ENCODE measurements at regions not wholly inside any gene's neighbourhood (a gene's known extent, or its start where the extent isn't known, plus 50 kb on each side); places are given as distances from the start of the nearest gene placed in this dataset.

DNA sequence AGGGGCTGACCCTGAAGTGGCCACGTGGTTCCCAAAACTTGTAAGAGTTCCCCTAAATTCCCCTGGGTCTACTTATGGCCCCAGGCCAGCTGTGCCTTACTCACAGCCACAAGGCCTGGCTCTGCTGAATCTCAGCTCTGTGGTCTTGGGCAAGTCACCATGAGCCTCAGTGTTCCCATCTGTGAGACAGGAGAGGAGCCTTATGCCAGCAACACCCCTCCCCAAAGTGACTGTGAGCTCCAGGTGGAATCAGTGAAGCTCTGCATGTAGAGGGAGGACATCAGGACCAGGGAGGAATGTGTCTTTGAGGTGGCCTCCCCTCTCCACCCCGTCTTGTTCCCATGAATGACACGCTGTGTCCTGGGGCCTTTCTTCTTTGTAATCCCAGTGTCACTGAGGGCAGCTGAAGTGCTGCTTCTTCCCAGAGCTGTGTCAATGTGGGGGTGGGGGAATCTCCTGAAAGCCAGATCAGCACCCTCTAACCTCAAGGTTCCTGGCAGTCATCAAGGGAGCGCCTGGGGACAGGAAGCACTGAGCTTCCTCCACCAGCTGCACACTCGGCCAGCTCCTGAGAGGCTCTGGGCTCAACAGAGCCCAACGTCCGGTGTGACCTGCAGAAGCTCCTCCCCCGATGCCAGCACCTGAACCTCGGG is 258.9 kb downstream of the UACA start:
- DNase-seq: peak; percentile 51 to 76

DNA sequence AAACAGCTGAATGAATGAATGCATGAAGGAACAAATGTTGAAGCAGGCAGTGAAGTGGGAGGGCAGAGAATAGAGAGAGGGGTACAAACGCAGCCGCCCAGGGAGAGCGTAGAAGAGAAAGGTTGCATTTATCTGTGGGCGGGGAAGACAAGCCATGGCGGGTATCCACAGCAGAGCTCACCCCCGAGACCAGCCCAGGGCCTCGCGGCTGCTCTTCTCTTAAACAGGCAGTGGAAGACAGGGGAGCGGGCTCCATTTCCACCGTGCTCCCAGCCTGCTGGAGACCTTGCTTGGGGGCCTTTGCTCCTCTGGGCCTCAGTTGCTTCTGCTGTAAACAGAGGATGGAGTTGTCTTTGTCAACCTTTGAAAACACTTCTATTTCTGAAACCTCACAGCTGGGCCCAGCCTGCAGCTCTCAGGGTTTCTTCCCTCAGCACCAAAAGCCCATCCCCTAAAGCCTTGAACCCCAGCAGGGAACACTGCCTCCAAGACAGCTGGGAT is 259.5 kb downstream of the UACA start:
- no peak for DNase-seq

DNA sequence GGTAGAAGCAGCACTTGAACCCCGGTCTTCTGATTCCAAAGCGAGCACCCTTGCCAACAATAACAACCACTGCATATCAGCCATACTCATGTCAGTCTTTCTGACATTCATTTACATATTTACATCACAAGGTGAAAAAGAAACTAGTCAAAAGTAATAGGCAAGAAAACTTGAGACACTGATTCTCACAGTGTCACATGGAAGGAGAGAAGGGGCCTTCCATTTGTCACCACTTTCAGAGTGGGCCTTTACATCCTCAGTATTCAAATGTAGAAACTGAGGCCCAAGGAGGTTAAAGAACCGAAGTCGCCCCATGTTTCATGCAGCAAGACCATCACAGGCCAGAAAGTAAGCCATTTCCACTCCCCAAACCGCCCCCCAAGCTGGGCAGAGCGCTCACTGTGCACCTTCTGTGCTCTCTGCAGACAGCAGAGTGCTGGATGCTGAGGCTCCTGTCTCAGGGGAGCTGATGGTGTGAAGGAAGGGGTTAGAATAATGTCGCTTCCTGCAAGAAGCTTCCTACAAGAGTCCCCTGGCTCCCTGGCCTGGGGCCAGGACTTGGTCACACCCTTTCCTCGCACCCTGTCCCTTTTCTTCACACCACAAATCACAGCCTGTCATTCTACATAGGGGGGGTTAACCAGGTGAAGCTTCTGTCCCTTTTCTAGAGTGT is 260.1 kb downstream of the UACA start:
- DNase-seq: no peak

DNA sequence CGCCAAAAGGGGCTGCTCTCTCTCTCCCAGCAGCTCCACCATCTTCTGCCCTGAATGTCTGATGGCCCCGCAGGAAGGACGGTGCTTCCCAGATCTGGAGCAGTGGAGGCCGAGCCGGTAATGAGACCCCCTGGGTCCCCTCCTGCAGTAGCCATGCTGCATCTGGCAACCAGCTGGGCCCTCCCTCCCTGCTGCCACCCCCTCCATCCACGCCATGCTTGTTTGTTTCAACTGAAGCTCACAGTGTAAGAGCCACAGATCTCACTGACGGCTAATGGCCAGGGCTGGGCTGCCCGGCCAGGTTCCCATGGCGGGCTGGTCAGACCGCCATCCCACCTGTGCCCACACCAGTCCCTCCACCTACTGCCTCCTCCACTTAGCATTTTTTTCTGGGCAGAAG is 260.8 kb downstream of the UACA start:
- no peak for DNase-seq

DNA sequence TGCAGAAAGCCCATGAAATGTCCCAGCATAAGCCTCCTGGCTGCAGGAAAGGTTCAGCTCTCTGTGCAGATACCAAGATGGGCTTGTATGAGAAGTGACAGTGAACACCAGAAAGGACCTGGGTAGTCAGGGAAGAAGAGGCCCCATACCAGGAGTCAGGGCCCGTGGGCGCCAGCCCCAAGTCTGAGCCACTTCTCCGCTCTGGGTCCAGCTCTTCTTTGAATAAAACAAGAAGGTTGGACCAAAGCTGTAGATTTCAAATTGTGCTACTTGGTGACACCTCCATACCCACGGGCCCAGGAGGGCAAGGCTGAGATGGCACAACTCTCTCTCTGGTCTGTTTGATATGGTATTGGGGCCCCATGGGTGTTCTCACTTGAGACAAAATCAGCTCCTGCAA is 261.5 kb downstream of the UACA start:
- no peak for DNase-seq

DNA sequence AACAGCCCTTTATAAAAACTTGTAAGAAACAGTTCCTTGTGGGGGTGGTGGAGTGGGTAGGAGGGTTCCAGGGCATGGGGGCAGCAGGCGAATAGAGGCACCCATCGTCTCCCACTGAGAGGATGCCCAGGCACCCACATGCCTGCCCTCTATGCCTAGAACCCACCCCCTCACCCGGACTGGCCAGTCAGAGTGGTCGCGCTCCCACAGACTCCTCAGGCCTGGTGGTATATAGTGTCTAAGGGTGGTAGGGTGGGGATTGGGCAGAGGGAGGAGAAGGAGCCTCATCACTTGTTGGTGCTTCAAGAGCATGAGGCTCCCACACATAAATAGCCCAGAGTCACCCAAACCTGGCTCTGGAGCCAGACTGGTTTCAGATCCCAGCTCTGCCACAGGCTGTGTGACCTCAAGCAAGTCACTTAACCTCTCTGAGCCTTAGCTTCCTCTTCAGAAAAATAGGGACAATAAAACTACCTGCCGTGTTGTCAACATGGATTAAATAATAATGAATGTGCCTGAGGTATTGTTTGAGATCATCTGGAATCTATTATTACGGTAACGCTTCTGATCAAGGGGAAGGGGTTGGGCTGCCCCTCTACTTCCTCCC is 262.1 kb downstream of the UACA start:
- no peak for DNase-seq

DNA sequence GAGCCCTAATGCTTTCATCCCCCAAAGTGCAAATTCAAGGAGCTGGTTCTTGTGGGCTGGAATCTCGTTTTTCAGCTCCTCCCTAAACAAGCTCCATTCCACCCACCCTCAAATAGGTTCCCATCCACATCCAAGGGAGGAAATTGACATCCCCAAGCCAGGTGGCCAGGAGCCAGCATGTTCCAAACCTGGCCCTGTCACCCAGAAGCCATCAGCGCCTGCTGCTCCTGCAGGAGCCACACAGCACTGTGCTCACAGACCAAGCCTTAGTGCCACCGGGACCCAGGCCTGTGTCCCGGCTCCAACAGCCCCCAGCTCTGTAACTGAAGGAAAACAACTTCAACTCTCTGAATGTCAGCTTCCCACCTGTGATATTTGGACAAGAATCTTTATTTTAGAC is 263.6 kb downstream of the UACA start:
- DNase-seq: no peak

DNA sequence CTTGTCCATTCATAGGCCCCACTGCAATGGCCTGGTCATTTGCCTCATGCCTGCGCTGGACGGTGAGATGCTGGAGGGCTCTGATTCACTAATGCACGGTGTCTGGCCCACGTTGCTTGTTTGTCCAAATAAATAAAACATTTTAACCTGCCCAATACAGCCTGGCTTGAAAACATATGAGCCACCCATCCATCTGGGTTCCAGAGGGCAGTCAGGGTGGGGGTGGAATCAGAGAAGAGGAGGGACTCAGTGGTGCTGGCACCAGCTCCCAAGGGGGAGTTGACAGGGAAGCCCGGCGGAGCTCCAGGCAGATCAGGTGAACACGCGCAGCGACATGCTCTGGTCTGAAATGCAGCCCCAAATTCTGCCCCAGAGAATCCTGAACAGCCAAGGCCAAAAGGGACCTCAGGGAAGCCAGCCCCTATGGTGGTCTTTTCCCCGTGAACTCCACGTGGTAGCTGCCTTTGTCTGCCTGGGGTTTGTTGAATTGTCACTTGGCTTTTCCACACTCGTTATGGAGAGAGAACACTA is 265.2 kb downstream of the UACA start:
- DNase-seq: no peak

DNA sequence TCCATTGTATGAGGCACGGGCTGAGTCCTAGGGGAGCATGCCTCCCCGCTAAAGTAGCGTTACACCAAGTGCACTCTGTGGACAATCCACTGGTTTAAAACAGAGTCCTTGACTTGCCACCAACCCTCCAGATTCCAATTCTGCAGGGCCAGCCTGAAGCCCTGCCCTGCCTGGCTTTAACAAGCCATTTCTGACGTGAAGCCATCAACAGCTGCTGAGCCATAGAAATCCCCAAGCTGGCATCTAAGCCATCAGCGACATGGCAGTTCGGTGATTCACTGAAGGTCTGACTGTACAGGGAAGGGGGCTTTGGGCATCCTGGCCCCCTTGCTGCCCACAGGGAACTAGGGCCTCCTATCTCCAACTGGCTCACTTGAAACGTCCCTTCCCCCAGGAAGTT is 265.7 kb downstream of the UACA start:
- DNase-seq: no peak

DNA sequence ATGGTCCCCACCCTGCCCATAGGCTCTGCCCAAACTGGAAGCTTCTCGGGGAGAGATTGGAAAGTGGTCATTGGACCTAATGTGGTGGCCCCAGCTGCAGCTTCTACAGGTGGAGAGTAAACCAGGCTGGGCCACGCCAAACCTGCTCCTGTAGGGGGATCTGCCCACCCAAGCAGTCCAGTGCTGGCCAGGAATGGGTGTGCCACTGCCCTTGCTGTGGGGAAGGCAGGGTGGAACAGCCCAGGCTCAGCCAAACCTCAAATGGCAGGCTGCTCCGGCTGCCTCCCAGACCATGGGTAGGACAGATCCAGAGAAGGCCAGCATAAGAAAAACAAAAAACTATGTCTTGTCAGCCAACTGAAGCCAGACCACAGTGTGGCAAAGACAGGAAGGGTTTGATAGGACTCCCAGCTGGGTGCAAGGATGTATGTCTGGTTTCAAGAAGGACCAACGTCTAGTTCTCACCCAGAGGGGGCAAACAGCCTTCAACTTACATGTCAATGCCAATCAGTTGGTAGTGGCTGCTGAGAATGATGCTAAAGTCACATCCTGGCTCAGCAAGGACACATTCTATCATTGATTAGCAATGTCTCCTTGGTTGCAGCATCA is 267.3 kb downstream of the UACA start:
- no peak for DNase-seq

DNA sequence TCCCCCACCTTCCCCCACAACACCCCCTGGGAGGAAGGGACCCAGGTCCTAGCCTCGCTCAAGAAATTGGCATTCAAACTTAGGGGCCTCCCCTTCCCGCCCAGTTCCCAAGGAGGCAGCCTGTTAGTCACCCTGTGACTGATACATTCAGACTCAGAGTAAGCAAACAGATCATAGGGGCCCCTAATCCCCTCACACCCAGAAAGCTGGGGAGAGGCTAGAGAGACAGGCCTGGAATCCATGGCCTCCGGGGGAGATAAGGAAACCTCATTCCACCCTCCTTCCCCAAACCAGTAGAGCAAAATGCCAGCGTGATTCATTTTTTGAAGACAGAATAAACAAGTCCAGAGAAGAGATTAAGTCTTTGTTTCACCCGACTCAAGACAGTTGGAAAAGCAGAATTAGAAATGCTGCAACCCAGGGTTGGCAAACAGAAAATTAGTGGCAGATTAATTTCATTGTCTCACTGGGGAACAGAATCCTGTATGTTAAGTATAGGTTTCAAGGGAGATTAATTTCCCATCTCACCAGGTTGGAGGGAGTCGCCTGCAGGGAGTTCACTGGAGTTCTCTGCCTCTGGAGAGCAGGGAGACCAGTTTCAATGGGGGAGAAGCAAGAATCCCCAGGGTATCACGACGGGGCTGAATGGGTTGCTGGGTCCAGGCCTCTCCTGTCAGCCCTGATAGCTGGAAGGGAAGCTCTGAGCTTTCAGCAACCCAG is 268.3 kb downstream of the UACA start:
- DNase-seq: peak; percentile 40 to 66

DNA sequence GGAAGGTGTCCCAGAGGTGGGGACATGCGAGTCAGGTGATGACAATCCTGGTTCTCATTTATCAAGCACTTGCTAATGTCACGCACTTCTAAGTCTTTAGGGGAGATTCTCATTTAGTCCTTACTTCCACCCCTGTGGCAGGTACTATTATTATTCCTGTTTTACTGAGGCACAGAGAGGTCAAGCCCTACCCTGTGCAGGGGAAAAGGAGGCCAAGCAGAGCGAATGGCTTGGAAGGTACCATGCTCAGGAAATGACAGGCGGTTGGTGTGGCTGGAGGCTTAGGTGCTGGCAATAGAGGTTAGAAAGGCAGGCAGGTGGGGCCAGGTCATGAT is 268.9 kb downstream of the UACA start:
- no peak for DNase-seq

DNA sequence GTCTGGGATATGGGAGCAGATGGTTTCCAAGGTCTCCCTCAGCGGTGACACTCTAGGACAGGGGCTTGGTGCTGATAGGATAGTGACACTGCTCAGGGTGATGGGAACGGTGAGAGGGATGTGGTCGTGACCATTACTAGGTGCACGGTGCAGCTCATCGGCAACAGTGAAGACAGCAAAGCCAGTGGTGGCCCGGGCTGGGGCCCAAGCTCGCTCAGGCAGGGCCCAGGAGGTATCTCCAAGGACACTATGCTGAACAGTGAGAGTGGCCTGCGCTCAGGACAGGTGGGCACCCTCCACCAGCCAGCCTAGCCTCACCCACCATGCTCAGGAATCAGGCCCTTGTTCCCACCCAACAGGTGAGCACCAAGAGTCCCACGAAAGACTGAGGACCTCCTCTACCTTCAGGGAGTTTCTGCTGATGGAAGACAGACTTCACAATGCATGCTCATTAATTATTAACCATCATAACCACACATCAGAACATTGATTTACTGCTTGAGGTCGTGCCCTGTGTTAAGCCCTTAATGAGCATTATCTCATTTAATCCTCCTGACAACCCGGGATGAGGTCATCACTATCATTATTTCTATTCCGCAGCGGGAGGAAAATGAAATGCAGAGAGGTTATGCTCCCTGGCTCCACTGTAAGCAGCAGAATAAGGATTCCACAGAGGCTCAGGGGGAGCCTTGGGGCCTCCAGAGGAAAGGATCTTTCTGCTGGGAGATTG is 269.4 kb downstream of the UACA start:
- DNase-seq: peak; percentile 51 to 72

DNA sequence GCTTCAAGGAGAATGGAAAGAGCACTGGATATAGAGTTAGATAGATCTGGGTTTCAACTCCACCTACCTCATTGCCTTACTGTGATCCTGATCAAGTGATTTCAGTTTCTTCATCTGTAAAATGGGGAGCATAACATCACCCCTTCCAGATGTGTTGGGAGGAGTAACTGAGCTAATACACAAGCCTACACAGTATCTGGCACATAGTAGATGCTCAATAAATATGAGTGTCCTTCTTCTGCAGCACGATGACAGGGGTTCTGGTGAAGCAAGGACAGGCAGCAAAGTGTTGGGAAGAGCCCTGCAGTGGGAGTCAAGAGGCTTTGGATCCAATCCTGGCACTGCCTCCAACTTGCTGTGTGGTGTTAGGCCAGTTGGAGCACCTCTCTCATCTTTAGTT is 270.0 kb downstream of the UACA start:
- no peak for DNase-seq

DNA sequence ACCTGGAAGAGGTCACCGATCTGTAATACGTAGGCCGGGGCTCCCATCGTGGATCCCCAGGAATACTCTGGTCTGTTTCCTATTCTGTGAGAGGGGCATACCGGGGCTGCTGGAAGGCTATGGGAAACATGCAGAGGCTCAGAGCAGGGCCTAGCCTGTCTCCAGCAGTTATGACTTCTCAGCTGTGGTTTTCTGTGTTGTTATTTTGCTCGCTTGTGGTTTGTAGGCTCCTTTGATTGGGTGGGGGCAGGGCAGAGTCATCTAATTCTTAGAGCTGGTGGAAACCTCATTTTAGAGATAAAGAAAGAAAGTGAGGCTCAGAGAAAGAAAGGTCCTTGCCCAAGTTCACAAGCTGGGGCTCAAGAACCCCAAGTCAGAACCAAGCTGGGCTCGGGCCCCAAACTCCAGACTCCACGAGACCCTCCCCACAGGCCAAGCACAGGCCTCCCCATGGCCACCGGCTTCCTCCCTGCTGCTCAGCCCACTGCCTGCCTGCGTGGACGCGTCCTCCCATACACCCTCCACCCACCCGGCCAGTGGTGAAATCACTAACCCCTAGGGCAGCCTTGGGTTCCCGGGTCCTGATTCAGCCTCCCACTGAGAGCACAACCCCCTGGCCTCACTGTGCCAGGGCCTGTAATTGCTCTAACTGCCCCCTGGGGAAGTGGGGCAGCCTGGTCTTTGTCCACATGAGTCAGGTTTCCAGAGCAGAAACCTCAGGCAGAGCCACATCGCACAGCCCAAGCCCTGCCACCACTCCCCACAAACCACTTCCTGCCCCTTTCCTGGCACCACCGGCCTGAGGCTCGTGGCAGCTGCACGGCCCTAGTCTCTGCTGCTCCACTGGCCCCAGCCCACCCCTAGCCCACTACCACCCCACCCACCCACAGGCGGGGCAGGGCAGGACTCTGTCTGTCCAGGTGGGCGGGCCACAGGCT is 270.8 kb downstream of the UACA start:
- no peak for DNase-seq

DNA sequence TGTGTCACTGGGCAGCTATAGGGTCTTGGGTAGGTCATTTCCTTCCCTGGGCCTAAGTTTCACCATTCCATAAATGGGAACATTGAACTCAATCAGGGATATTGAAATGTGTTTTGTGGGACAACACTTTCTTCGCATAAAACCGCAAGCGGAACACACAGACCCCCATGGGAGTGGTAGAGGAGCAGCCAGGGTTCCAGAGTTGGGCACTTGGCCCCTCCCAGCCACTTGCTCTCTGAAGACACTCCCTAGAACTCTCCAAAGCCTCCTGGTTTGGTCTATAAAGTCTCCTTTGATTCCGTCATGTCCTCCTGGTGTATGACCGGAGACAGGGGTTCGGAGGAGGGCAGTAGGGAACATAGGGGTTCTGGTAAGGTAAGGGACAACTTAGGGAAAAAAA is 271.7 kb downstream of the UACA start:
- DNase-seq: no peak

DNA sequence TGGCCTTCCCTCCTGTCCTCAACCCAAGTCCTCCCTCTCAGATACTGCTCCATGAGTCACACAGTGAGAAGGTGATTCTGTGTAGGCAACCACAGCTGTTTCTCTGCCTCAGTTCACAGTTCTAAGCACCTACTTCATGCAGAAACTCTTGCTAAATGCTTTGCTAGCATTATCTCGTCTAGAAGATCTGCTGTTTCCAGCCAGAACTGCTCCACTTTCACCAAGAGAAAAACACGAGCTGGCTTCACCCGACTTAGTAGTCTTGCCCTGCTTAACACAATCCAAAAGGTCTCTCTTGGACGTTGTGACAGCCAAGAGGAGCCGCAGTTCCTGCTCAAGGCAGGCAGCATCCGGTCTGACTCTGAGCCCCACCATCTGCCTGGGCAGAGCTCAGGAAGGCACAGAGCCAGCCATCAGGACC is 272.1 kb downstream of the UACA start:
- DNase-seq: no peak

DNA sequence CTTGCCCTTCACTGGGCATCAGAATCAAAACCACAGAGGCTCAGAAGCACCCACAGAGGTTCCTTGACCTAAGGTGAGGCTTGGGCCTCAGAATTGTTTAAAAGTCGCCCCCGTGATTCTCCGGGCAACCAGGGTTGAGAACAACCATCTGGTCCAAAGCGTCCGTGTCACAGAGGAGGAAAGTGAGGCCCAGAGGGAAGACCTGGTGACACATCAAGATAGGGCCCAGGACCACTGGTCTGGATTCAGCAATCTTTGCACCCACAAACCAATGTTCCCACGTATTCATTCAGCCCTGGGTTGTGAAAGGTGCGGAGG is 272.6 kb downstream of the UACA start:
- no peak for DNase-seq

DNA sequence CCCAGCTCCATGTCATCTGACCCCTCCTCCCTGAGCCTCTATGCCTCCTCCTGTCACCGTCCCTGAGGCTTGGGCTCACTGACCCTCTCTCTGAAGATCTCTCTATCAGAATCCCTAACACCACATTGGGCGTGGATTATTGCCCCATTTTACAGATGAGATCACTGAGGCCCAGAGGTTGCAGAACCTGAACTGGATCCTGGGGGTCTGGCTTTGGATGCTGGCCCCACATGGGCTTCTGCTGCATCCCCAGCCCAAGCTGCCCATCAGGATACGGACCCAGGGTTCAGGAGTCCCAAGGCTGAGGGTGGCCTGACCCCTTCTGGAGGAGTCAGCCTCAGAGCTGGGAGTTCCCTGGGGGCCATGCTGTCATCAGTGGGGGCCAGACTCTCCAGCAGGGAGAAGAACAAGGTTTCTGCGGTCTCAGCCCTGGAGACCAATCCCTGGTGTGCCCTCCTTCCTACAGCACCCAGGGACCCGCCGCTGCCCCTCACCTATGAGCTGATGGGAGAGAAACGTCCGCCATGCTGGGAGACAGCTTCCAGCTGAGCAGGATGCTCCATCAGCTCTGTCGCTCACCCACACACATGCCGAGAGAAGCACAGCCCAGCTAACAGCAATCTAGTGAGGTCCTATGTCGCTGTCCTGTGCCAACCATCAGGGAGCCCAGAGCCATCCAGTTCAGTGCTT is 273.1 kb downstream of the UACA start:
- DNase-seq: no peak

DNA sequence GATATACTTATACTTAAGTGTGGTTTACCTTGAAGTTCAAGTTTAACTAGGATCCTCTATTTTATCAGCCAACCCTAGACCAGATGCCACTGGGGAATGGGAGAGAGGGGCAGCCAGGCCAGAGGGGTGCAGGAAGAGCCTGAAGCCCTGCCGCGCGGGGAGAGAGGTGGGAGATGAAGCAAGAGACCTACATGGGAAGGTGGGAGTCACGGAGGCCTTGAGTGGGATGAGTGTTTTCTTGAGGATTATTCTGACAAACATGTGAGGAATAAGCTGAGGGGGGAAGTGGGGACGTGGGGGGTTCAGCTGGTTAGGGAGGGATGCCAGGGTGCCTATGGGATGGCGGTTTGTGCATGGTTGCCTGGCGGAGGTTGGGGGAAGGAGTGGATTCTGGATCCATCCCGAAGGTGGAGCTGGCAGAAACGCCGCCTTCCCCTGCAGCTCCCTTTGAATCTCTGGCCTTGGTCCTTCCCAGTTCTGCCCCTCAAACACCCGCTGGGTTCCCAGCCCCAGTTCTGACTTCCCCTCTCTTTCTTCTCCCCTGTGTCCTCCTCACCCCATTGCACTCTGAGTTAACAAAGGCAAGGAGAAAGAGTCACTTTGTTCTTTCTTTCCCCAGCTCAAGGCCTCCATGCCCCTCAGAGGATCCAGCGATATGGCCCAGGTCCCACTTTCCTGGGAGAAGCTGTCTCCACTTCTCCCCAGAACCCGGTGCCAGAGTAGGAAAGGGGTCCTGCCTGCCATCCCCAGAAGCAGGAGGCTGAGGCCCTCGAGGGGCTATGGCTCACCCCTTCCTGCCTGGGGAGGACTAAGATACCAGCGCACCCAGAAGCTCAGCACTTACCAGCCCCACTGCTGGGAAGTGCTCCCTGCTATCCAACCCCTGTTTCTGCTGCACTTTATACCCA is 274.2 kb downstream of the UACA start:
- no peak for DNase-seq

Measured in NCI-H524 (cell line).